K562 (cell line): ENCODE measurements at regions not wholly inside any gene's neighbourhood (a gene's known extent, or its start where the extent isn't known, plus 50 kb on each side); places are given as distances from the start of the nearest gene placed in this dataset.

Source experiments
- CBFB ChIP-seq: sonication (generic); formaldehyde crosslinking; IDR thresholded peaks from 2 replicates; pipeline ENCODE4 v1.4.0; 2020; ENCODE audit warnings: mild to moderate bottlenecking, missing genetic modification reagents
- JUND ChIP-seq, 2 experiments: IDR thresholded peaks; 2 replicates in 1 of 2; 3 replicates in 1 of 2; pipeline ENCODE4 v1.6.1; 2011; ENCODE audit warnings: borderline replicate concordance in 2 of 2, low read depth in 2 of 2, low read length in 2 of 2, improper control_type of control experiment in 1 of 2, missing biosample characterization in 1 of 2, missing genetic modification characterization in 1 of 2, missing genetic modification reagents in 1 of 2
- PML ChIP-seq: IDR thresholded peaks from 2 replicates; pipeline ENCODE4 v1.6.1; 2012; ENCODE audit warnings: low read length, inconsistent platforms
- ZNF717 ChIP-seq: fragments of 250-450 bp; sonication (Bioruptor Pico); IDR thresholded peaks from 2 replicates; pipeline ENCODE4 v1.5.0; 2021

DNA sequence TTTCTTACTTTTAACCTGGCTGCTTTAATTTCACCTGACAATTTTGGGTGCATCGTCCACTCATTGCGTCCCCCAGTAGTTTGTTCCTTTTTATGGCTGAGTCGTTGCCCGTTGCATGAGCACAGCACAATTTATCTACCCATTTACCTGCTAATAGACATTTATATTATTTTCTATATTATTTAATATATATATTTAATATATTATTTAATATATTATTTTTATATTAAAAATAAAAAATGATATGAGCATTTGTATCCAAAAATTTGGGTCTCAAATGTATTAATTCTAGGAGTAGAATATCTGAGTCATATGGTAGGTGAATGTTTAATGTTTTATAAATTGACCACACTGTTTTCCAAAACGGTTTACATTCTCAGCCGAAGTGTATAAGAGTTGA is 300.2 kb downstream of the THBS2 start:
- TF ChIP-seq ZNF717 (CRISPR knock-in tag): no peak
- no peak for TF ChIP-seq PML
- TF ChIP-seq CBFB (CRISPR knock-in tag): no peak
- no peak for TF ChIP-seq JUND (IDR thresholded peaks at IDR 0.05; ENCODE audit: borderline replicate concordance, low read depth, low read length)
- no peak for TF ChIP-seq JUND (tag; IDR thresholded peaks at IDR 0.05; ENCODE audit: borderline replicate concordance, low read depth, low read length)
